ENCODE measurements at regions not wholly inside any gene's neighbourhood (a gene's known extent, or its start where the extent isn't known, plus 50 kb on each side); places are given as distances from the start of the nearest gene placed in this dataset.

DNA sequence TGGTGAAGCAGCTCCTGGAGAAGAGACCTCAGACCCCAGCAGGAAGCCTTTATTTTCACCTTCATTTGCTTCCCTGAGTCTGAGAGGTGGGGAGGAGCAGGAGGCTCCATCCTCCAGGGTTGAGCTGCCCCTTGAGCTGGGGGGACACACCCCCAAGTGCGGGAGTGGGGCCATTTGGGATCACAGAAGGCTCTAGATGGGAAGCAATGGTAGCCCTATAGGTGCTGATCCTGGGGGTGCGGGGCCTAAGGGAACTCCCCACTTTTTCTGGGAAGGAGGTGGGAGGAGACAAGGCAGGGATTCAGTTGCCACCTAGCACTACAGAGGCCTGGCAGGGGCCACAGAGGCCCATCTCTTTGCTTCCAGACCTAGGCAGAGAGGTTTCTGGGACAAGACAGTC, 247.9 kb upstream of the CSF3R start:
- no peak for DNase-seq
- Mint-ChIP-seq H3K9me3 (no peaks in the 10 kb centered on the region), H3K4me1 (ENCODE audit: low read depth) (no peaks in the 10 kb centered on the region), H3K27me3 (ENCODE audit: low read depth) (peaks cover 51% of the 10 kb centered on the region), H3K36me3 (ENCODE audit: insufficient read depth in 2 of 2) (no peaks in the 10 kb centered on the region), H3K4me3 (no peak overlapping the region), H3K27ac (no peak overlapping the region)
- no peak for ATAC-seq (replicated peaks in 1 of 2)

DNA sequence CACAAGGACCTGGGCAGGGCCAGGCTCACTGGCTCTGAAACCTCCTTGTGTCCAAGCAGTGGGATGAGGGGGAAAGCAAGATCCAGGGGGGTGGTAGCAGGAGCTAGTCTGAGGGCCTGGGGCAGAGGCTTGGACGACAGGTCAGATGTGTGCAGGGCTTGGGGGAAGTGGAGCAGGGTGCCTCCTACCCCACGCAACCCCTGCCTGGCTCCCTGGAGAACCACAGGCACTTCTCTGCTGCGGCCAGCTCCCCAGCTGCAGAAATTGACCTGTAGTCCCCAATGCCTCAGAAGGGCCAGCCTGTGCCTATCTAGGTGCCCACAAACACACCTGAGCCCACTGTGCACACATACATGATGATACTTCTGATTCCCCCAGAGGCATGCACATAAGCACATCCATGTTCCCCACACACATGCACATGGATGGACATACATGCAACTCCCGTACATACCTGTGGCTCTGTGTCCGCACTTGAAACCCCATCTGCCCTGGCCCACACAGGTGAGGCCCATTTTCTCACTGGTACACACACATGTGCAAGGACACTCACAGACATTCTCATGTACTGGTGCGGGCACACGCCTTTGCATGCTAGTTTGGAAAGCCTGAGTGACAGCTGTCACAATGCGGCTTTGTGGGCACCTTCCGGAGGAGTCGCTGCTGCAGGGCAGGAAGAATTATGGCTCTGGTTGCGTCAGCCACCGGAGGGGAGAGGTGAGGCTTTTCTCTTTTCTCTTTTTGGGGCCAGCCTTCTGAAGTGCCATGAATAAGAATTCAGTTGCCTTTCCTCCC, 247.2 kb upstream of the CSF3R start:
- Mint-ChIP-seq H3K9me3 (no peaks in the 10 kb centered on the region), H3K27me3 (ENCODE audit: low read depth) (peaks cover 45% of the 10 kb centered on the region), H3K4me3 (peak overlapping the region; percentile 21 to 41), H3K4me1 (ENCODE audit: low read depth) (no peaks in the 10 kb centered on the region), H3K36me3 (ENCODE audit: insufficient read depth in 2 of 2) (no peaks in the 10 kb centered on the region), H3K27ac (no peak overlapping the region)
- ATAC-seq (replicated peaks in 1 of 2) (no peak), DNase-seq (no peak)

DNA sequence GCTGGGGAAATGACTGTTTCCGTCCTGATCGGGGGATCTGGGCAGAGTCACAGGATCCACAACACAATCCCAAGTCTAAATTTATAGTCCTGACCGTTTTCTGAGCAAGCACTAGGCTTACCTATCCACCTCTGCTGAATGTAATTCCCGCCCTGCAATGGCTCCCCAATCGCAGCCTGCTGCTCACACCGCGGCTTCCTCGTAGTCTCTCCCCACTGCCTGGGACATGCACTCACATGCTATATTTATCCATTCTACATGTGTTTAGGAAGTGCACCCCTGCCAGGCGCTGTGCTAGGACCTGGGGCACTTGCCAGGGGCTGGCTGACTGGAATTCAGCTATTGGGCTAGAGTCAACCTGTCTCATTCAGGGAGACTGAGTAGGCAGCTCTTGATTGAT, 246.6 kb upstream of the CSF3R start:
- Mint-ChIP-seq H3K4me3 (no peak overlapping the region), H3K27ac (no peak overlapping the region), H3K27me3 (ENCODE audit: low read depth) (peaks cover 39% of the 10 kb centered on the region), H3K36me3 (ENCODE audit: insufficient read depth in 2 of 2) (no peaks in the 10 kb centered on the region), H3K4me1 (ENCODE audit: low read depth) (no peaks in the 10 kb centered on the region), H3K9me3 (no peaks in the 10 kb centered on the region)
- ATAC-seq (replicated peaks in 1 of 2), result no peak
- no peak for DNase-seq

DNA sequence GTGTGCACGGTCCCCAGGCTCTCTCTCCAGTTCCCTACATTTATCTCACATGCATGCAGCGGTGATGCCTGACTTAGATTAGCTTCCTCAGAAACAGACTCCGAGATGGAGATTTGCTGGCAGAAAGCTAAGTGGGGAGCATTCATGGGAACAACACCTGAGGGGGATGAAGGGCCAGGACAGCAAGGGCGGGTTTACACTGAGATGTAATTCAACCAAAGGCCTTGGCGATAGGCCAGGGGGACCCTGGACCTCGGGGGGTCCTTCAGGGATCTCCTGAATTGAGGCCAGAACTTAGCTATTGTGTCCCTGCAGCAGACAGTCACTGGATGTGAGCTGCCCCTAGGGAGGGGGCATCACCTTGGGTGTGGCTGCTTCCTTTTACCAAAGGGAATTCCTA, 246.1 kb upstream of the CSF3R start:
- no peak overlapping the region for H3K4me3 Mint-ChIP-seq
- H3K9me3 Mint-ChIP-seq, result no peaks in the 10 kb centered on the region
- no peak overlapping the region for H3K27ac Mint-ChIP-seq
- H3K36me3 Mint-ChIP-seq (ENCODE audit: insufficient read depth in 2 of 2), result no peaks in the 10 kb centered on the region
- no peak for DNase-seq
- H3K27me3 Mint-ChIP-seq (ENCODE audit: low read depth), result peaks cover 36% of the 10 kb centered on the region
- no peaks in the 10 kb centered on the region for H3K4me1 Mint-ChIP-seq (ENCODE audit: low read depth)
- no peak for ATAC-seq (replicated peaks in 1 of 2)

DNA sequence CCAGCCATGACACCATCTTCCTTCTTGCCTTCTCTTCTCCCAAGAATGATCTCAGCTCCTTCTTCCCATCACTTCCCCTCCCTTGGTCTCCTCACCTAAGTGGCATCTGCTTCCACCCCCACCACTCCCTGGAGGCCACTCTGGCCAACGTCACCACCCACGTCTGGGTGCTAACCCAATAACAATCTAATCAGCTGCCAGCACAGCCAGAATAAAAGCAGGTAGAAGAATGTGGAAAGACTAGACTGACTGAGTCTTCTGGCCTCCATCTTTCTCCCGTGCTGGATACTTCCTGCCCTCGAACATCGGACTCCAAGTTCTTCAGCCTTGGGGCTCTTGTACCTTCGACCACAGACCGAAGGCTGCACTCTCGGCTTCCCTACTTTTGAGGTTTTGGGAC, 245.3 kb upstream of the CSF3R start:
- no peak overlapping the region for H3K4me3 Mint-ChIP-seq
- no peak overlapping the region for H3K27ac Mint-ChIP-seq
- no peaks in the 10 kb centered on the region for H3K9me3 Mint-ChIP-seq
- H3K36me3 Mint-ChIP-seq (ENCODE audit: insufficient read depth in 2 of 2), result no peaks in the 10 kb centered on the region
- H3K27me3 Mint-ChIP-seq (ENCODE audit: low read depth), result peaks cover 35% of the 10 kb centered on the region
- no peak for ATAC-seq (replicated peaks in 1 of 2)
- DNase-seq, result no peak
- no peaks in the 10 kb centered on the region for H3K4me1 Mint-ChIP-seq (ENCODE audit: low read depth)

DNA sequence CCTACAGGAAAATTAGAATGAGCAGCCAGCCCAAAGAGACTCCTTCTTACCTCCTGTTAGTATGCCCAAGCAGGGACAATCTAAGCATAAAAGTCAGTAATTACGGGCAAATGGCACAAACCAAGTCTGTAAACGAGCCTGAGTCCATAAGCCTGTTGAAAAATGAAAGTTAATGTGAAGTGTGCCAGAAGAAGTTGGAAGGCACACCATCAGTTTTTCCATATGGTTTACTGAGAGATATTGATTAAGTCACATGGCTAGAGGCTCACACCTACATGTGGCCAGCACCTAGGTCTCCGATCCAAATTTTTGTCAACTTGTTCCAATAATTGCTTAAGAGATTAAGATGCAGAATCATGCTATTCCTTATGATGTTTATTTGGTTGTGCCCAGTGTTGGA, 242.4 kb upstream of the CSF3R start:
- Mint-ChIP-seq H3K4me3 (no peak overlapping the region), H3K27ac (no peak overlapping the region), H3K9me3 (no peaks in the 10 kb centered on the region), H3K4me1 (ENCODE audit: low read depth) (no peaks in the 10 kb centered on the region), H3K27me3 (ENCODE audit: low read depth) (peaks cover 19% of the 10 kb centered on the region), H3K36me3 (ENCODE audit: insufficient read depth in 2 of 2) (no peaks in the 10 kb centered on the region)
- DNase-seq (no peak), ATAC-seq (replicated peaks in 1 of 2) (no peak)

DNA sequence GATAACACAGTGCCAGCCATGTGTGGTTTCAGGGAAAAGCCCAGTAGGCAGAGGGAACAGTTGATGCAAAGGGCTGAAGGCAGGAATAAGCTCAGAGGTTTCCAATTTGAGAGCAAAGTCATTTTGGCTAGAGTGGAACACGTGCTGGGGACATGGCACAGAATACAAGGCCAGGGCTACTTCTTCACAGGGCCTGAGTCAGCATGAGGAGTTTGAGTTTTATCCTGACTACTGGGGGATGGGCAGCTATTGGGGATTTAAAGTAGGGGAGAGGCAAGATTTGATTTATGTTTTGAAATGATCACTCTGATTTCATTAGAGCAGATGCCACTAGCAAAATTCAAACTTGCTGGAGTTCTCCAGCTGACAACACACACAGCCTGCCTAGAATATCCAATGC, 241.1 kb upstream of the CSF3R start:
- H3K36me3 Mint-ChIP-seq (ENCODE audit: insufficient read depth in 2 of 2), result no peaks in the 10 kb centered on the region
- no peaks in the 10 kb centered on the region for H3K4me1 Mint-ChIP-seq (ENCODE audit: low read depth)
- no peak for ATAC-seq (replicated peaks in 1 of 2)
- H3K27ac Mint-ChIP-seq, result no peak overlapping the region
- H3K9me3 Mint-ChIP-seq, result no peaks in the 10 kb centered on the region
- H3K27me3 Mint-ChIP-seq (ENCODE audit: low read depth), result peaks cover 6% of the 10 kb centered on the region
- H3K4me3 Mint-ChIP-seq, result no peak overlapping the region
- DNase-seq, result no peak

DNA sequence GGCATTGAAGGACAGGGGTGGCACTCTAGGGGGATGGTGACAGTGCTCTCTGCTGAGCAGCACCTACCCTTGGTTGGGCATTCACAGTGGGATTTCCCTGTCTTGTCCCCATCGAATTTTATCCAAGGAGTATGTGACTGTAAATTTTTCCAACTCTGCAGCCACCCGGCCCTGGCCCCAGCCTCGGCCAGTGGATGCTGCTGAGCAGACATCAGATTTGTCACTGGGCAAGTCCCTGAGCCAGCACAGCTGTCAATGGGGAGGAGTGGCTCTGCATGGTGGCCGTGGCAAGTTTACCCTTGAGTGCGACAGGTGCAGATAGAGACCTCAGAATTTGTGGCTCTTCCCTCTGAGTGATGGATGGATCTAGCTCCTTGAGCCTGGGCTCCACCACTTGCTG, 240.2 kb upstream of the CSF3R start:
- Mint-ChIP-seq H3K27ac (no peak overlapping the region), H3K36me3 (ENCODE audit: insufficient read depth in 2 of 2) (no peaks in the 10 kb centered on the region), H3K4me1 (ENCODE audit: low read depth) (no peaks in the 10 kb centered on the region), H3K4me3 (no peak overlapping the region), H3K9me3 (no peaks in the 10 kb centered on the region), H3K27me3 (ENCODE audit: low read depth) (peaks cover 4% of the 10 kb centered on the region)
- no peak for DNase-seq
- ATAC-seq (replicated peaks in 1 of 2), result no peak

DNA sequence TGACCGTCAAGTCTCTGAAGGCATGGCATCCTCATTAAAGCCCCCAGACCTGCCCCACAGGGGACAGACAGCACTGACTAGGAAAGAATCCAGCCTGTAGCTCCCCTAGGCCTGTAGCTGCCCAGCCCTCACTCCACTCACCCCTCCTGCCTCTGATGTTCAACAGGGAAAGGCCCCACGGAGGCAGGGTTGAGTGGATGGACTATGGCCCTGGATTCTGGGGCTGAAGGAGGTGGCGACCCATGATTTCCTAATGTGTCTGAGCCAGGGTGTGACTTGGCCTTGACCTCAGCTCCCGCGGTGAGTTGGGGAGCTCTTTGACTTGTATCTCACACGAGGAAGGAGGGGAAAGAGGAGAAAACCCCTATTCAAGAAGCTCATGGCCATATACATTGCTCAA, 238.5 kb upstream of the CSF3R start:
- H3K9me3 Mint-ChIP-seq, result no peaks in the 10 kb centered on the region
- DNase-seq (no peak), ATAC-seq (replicated peaks in 1 of 2) (no peak)
- H3K27me3 Mint-ChIP-seq (ENCODE audit: low read depth), result peaks cover 6% of the 10 kb centered on the region
- no peaks in the 10 kb centered on the region for H3K36me3 Mint-ChIP-seq (ENCODE audit: insufficient read depth in 2 of 2)
- H3K4me3 Mint-ChIP-seq, result no peak overlapping the region
- H3K4me1 Mint-ChIP-seq (ENCODE audit: low read depth), result no peaks in the 10 kb centered on the region
- H3K27ac Mint-ChIP-seq, result no peak overlapping the region

DNA sequence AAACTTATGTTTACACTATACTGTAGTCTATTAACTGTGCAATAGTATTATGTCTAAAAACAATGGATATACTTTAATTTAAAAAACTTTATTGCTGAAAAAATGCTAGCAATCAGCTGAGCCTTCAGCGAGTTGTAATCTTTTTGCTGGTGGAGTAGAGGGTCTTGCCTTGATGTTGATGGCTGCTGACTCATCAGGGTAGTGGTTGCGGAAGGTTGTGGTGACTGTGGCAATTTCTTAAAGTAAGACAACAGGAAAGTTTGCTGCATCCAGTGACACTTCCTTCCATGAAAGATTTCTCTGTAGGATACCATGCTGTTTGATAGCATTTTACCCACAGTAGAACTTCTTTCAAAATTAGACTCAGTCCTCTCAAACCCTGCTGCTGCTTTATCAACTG, 234.7 kb upstream of the CSF3R start:
- no peak overlapping the region for H3K4me3 Mint-ChIP-seq
- no peaks in the 10 kb centered on the region for H3K4me1 Mint-ChIP-seq (ENCODE audit: low read depth)

DNA sequence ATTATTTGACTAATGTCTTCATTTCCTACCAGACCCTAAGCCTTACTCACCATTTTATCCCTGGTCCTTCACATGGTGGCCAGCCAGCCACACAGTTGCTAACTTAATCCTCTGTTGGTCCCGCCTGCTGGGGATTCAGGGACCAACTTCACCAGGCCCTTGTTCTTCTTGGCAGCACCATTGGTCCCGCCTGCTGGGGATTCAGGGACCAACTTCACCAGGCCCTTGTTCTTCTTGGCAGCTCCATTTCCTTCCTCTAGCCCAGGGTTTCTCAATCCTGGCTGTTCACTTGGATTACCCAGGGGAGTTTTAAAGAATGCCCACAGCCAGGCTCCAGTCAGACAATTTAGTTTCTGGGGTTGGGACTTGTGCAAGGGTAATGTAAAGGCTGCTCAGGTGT, 233.1 kb upstream of the CSF3R start:
- ATAC-seq (replicated peaks in 1 of 2), result no peak
- Mint-ChIP-seq H3K27me3 (ENCODE audit: low read depth) (peaks cover 43% of the 10 kb centered on the region), H3K36me3 (ENCODE audit: insufficient read depth in 2 of 2) (no peaks in the 10 kb centered on the region), H3K9me3 (no peaks in the 10 kb centered on the region), H3K27ac (no peak overlapping the region), H3K4me3 (no peak overlapping the region), H3K4me1 (ENCODE audit: low read depth) (no peaks in the 10 kb centered on the region)
- no peak for DNase-seq

More for the DNA sequence above, 234.7 kb upstream of the CSF3R start:
- Mint-ChIP-seq H3K27ac (no peak overlapping the region), H3K27me3 (ENCODE audit: low read depth) (peaks cover 29% of the 10 kb centered on the region), H3K36me3 (ENCODE audit: insufficient read depth in 2 of 2) (no peaks in the 10 kb centered on the region), H3K9me3 (no peaks in the 10 kb centered on the region)
- DNase-seq (no peak), ATAC-seq (replicated peaks in 1 of 2) (no peak)

DNA sequence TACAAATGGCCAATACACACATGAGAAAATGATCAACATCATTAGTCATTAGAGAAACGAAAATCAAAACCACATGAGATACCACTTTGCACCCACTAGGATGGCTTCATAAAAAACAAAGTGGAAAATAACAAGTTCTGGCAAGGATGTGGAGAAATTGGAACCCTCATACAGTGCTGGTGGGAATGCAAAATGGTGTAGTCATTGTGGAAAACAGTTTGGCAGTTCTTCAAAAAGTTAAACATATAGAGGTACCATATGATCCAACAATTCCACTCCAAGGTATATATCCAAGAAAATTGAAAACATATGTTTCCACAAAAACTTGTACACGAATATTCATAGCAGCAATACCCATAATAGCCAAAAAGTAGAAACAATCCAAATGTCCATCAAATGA, 231.6 kb upstream of the CSF3R start:
- Mint-ChIP-seq H3K4me1 (ENCODE audit: low read depth) (no peaks in the 10 kb centered on the region), H3K36me3 (ENCODE audit: insufficient read depth in 2 of 2) (no peaks in the 10 kb centered on the region), H3K27me3 (ENCODE audit: low read depth) (peaks cover 50% of the 10 kb centered on the region), H3K27ac (no peak overlapping the region), H3K4me3 (no peak overlapping the region), H3K9me3 (no peaks in the 10 kb centered on the region)
- DNase-seq (no peak), ATAC-seq (replicated peaks in 1 of 2) (no peak)

DNA sequence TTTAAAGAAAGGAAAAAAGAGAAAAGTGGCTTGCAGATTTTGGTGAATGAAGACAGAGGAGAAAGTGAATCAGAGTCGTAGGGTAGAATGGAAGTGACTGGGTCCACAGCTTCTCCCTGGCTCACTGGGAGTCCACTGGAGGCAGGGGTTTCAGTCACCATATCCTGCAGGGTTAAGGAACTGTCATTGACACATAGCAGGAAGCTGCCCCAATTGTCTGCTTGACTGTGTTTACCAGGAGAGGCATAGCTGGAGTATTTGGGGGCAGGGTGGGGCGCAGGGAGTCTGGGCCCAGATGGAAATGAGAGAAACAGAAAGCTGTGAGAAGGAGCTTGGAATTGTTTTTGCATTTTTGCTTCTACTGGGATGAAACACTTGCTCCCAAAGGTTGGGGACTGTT, 228.8 kb upstream of the CSF3R start:
- Mint-ChIP-seq H3K27ac (no peak overlapping the region), H3K9me3 (no peaks in the 10 kb centered on the region), H3K4me1 (ENCODE audit: low read depth) (no peaks in the 10 kb centered on the region), H3K27me3 (ENCODE audit: low read depth) (peaks cover 60% of the 10 kb centered on the region), H3K36me3 (ENCODE audit: insufficient read depth in 2 of 2) (no peaks in the 10 kb centered on the region), H3K4me3 (no peak overlapping the region)
- DNase-seq (no peak), ATAC-seq (replicated peaks in 1 of 2) (no peak)

DNA sequence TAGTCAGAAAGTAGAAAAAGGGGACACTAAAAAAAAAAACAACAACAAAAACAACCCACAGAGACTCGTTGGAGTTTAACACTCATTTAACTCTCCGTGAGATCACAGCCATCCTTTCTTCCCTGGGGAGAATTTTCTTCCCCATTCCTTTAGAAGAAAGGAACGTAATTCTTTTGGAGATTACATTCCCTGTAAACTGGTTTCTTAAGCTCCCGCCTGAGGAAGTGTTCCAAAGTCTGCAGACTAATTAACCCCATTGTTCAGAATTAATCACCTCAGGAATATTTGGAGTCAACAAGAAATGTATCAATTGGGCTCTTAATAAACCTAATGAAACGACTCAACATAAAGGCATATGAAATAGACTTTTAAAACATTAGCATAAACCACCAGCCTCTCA, 228.2 kb upstream of the CSF3R start:
- H3K4me3 Mint-ChIP-seq, result no peak overlapping the region
- no peaks in the 10 kb centered on the region for H3K9me3 Mint-ChIP-seq
- no peaks in the 10 kb centered on the region for H3K4me1 Mint-ChIP-seq (ENCODE audit: low read depth)
- peaks cover 65% of the 10 kb centered on the region for H3K27me3 Mint-ChIP-seq (ENCODE audit: low read depth)
- no peak overlapping the region for H3K27ac Mint-ChIP-seq
- ATAC-seq (replicated peaks in 1 of 2) (no peak), DNase-seq (no peak)
- H3K36me3 Mint-ChIP-seq (ENCODE audit: insufficient read depth in 2 of 2), result no peaks in the 10 kb centered on the region
